GM20431 (cell line): ENCODE measurements at regions not wholly inside any gene's neighbourhood (a gene's known extent, or its start where the extent isn't known, plus 50 kb on each side); places are given as distances from the start of the nearest gene placed in this dataset.
"Not testable (repeated sequence)": the region's sequence is repeated elsewhere in the genome, so short reads cannot be mapped to it uniquely, and the experiment has no call there.

Source experiments
- in situ Hi-C: fragments of 300-500 bp; cut with MseI, MboI; formaldehyde crosslinking; loops from one replicate; pipeline ENCODE4 v1.15.0; 2020; ENCODE audit warnings: low sequenced_read_pairs; ENCODE audit not compliant: unreplicated experiment

- in situ Hi-C loops = no loop called here
Observed at GRCh38 chr22:48635816-48636215, 1191.9 kb downstream of the BRD1 start.

- in situ Hi-C loops = no loop called here
Observed at GRCh38 chr22:48635031-48635430, 1192.6 kb downstream of the BRD1 start.

GRCh38 chr22:48633996-48634836 is 1193.5 kb downstream of the BRD1 start:
- in situ Hi-C loops = no loop called here

- in situ Hi-C loops = no loop called here
Observed at GRCh38 chr22:48632646-48633246, 1194.9 kb downstream of the BRD1 start.

- in situ Hi-C loops = no loop called here
Observed at GRCh38 chr22:48631288-48631863, 1196.3 kb downstream of the BRD1 start.

- in situ Hi-C loops = no loop called here
Observed at GRCh38 chr22:48630848-48631247, 1196.8 kb downstream of the BRD1 start.

- in situ Hi-C loops = no loop called here
Observed at GRCh38 chr22:48630433-48630754, 1197.3 kb downstream of the BRD1 start.

- in situ Hi-C loops = no loop called here
Observed at GRCh38 chr22:48629631-48630432, 1197.8 kb downstream of the BRD1 start.

GRCh38 chr22:48628891-48629543 is 1198.7 kb downstream of the BRD1 start:
- in situ Hi-C loops = no loop called here

GRCh38 chr22:48627966-48628365 is 1199.7 kb downstream of the BRD1 start:
- in situ Hi-C loops = no loop called here

- in situ Hi-C loops = no loop called here
Observed at GRCh38 chr22:48627203-48627602, 1200.5 kb downstream of the BRD1 start.

GRCh38 chr22:48624401-48624800 is 1203.3 kb downstream of the BRD1 start:
- in situ Hi-C loops = no loop called here

- in situ Hi-C loops = no loop called here
Observed at GRCh38 chr22:48622891-48623545, 1204.7 kb downstream of the BRD1 start.

GRCh38 chr22:48621085-48621484 is 1206.6 kb downstream of the BRD1 start:
- in situ Hi-C loops = no loop called here

GRCh38 chr22:48620460-48620859 is 1207.2 kb downstream of the BRD1 start:
- in situ Hi-C loops = not testable (repeated sequence)

GRCh38 chr22:48619721-48620120 is 1208.0 kb downstream of the BRD1 start:
- in situ Hi-C loops = no loop called here

GRCh38 chr22:48618326-48618725 is 1209.3 kb downstream of the BRD1 start:
- in situ Hi-C loops = no loop called here

GRCh38 chr22:48616656-48617055 is 1211.0 kb downstream of the BRD1 start:
- in situ Hi-C loops = no loop called here

- in situ Hi-C loops = no loop called here
Observed at GRCh38 chr22:48615171-48616008, 1212.3 kb downstream of the BRD1 start.
